ENCODE measurements at regions not wholly inside any gene's neighbourhood (a gene's known extent, or its start where the extent isn't known, plus 50 kb on each side); places are given as distances from the start of the nearest gene placed in this dataset.

- no peaks in the 10 kb centered on the region for H3K9me3 ChIP-seq (replicated peaks in 1 of 3)
- peak; percentile 40 to 93 (median 79) for DNase-seq
- H3K4me3 ChIP-seq = no peak overlapping the region
- H3K36me3 ChIP-seq (replicated peaks in 1 of 2) = no peaks in the 10 kb centered on the region
- peak overlapping the region in 1 of 5 donors; percentile 64 for H3K27ac ChIP-seq
- intact Hi-C loops (cut with DNase I) = no loop called here
- WGBS, 4 donors = 40 to 49% (median 43%) methylated on average over 12 to 21 of the region's 21 CpGs
- peaks cover 0 to 11% of the 10 kb centered on the region in 2 donors for H3K4me1 ChIP-seq (replicated peaks in 1 of 2)
- TF ChIP-seq POLR2A (IDR thresholded peaks at IDR 0.05) = no peak
- TF ChIP-seq, protein P1, sequence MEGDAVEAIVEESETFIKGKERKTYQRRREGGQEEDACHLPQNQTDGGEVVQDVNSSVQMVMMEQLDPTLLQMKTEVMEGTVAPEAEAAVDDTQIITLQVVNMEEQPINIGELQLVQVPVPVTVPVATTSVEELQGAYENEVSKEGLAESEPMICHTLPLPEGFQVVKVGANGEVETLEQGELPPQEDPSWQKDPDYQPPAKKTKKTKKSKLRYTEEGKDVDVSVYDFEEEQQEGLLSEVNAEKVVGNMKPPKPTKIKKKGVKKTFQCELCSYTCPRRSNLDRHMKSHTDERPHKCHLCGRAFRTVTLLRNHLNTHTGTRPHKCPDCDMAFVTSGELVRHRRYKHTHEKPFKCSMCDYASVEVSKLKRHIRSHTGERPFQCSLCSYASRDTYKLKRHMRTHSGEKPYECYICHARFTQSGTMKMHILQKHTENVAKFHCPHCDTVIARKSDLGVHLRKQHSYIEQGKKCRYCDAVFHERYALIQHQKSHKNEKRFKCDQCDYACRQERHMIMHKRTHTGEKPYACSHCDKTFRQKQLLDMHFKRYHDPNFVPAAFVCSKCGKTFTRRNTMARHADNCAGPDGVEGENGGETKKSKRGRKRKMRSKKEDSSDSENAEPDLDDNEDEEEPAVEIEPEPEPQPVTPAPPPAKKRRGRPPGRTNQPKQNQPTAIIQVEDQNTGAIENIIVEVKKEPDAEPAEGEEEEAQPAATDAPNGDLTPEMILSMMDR (IDR thresholded peaks at IDR 0.05) = no peak
- no peaks in the 10 kb centered on the region for H3K27me3 ChIP-seq
Measured at GRCh38 chr6:4460586-4461475, 315.4 kb upstream of the CDYL start.

DNA sequence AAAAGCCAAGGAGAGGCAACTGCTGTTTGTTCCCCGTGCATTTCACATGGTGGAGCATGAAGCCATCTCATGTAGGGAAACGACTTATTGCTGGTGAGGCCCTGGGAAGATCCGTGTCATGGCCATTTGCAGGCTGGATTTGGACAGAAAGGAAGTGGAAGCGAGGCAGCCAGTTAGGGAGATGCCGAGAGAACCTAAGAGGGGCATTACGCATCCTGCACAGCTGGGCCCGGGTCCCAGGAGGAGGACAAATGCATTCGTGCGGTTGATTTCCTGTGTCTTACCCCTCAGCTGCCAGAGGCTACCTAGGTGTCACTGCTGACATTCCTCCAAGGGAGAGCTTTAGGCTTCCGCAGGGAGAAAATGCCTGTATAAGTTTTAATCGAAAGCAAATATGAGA is 316.2 kb upstream of the CDYL start:
- intact Hi-C loops (cut with DNase I) = no loop called here
- no peaks in the 10 kb centered on the region for H3K9me3 ChIP-seq (replicated peaks in 1 of 3)
- DNase-seq = no peak
- no peaks in the 10 kb centered on the region for H3K36me3 ChIP-seq (replicated peaks in 1 of 2)
- peak overlapping the region in 1 of 5 donors; percentile 64 for H3K27ac ChIP-seq
- H3K4me1 ChIP-seq (replicated peaks in 1 of 2) = peaks cover 0 to 11% of the 10 kb centered on the region in 2 donors
- no peak overlapping the region for H3K4me3 ChIP-seq
- no peaks in the 10 kb centered on the region for H3K27me3 ChIP-seq
- WGBS, 4 donors = 85 to 95% (median 87%) methylated on average over 11 of the region's 11 CpGs
- no peak for TF ChIP-seq POLR2A (IDR thresholded peaks at IDR 0.05)
- TF ChIP-seq, protein P1 (IDR thresholded peaks at IDR 0.05) = no peak

GRCh38 chr6:4459032-4459431 is 317.2 kb upstream of the CDYL start:
- WGBS, 4 donors = 30 to 52% (median 49%) methylated on average over 2 to 3 of the region's 3 CpGs
- intact Hi-C loops (cut with DNase I) = no loop called here
- H3K4me3 ChIP-seq = no peak overlapping the region
- H3K27me3 ChIP-seq = no peaks in the 10 kb centered on the region
- no peaks in the 10 kb centered on the region for H3K9me3 ChIP-seq (replicated peaks in 1 of 3)
- peak in 6 of 7 donors; percentile 20 to 62 (median 43) for DNase-seq
- H3K27ac ChIP-seq = peak overlapping the region in 1 of 5 donors; percentile 64
- no peak for TF ChIP-seq POLR2A (IDR thresholded peaks at IDR 0.05)
- TF ChIP-seq, protein P1 (IDR thresholded peaks at IDR 0.05) = no peak
- peaks cover 0 to 11% of the 10 kb centered on the region in 2 donors for H3K4me1 ChIP-seq (replicated peaks in 1 of 2)
- H3K36me3 ChIP-seq (replicated peaks in 1 of 2) = no peaks in the 10 kb centered on the region

GRCh38 chr6:4451718-4452117 is 316.3 kb upstream of the ECI2 start:
- WGBS, 4 donors = 90 to 96% (median 92%) methylated on average over 1 of the region's 1 CpG
- Histone ChIP-seq H3K4me3 (no peak overlapping the region), H3K27ac (no peak overlapping the region), H3K27me3 (no peaks in the 10 kb centered on the region), H3K9me3 (replicated peaks in 1 of 3) (no peaks in the 10 kb centered on the region), H3K36me3 (replicated peaks in 1 of 2) (no peaks in the 10 kb centered on the region), H3K4me1 (replicated peaks in 1 of 2) (no peaks in the 10 kb centered on the region)
- intact Hi-C loops (cut with DNase I) = no loop called here
- DNase-seq = no peak
- TF ChIP-seq, protein P1 (IDR thresholded peaks at IDR 0.05) = no peak
- TF ChIP-seq POLR2A (IDR thresholded peaks at IDR 0.05) = no peak

Data from adrenal gland (tissue), 9 donors.